HUDEP-2 (cell line): ENCODE measurements at regions not wholly inside any gene's neighbourhood (a gene's known extent, or its start where the extent isn't known, plus 50 kb on each side); places are given as distances from the start of the nearest gene placed in this dataset.

Experiments used
- DNase-seq, 76 experiments: peaks; one replicate each; lab custom pipeline; 2025; ENCODE audit not compliant: unreplicated experiment in 76 of 76; lab: John Stamatoyannopoulos, UW

DNA sequence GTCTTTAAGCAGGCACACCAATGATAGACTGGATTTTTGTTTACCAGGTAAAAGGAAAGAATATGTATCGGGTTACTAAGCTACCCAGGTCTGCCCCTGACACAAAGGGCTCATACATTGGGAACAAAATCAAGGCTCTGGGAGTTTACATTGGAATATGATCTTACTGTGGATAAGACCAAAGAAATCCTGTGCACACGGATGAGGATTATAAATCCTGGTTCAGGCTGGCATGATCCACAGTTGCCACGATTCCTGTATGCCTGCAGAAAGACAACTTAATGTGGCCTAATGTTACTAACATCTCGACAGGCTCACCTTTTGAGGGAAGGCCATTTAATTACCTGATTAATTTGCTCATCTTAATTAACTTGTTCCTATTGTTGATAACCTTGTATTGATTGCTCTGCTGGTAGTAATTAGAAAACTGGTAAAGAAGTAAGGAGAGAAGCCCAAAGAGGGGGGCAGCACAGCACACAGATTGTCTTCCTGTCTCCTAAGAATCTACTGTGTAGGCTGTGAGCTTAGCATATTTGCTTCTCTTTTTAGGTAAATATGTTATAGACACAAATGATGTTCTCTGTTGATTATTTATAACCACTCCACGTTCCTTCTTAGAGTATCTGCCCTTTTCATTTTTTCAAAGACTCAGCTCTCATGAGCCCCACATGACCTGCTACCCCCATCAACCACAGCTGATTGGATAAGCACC is 51.0 kb upstream of the TOX3 start:
- DNase-seq: no peak

DNA sequence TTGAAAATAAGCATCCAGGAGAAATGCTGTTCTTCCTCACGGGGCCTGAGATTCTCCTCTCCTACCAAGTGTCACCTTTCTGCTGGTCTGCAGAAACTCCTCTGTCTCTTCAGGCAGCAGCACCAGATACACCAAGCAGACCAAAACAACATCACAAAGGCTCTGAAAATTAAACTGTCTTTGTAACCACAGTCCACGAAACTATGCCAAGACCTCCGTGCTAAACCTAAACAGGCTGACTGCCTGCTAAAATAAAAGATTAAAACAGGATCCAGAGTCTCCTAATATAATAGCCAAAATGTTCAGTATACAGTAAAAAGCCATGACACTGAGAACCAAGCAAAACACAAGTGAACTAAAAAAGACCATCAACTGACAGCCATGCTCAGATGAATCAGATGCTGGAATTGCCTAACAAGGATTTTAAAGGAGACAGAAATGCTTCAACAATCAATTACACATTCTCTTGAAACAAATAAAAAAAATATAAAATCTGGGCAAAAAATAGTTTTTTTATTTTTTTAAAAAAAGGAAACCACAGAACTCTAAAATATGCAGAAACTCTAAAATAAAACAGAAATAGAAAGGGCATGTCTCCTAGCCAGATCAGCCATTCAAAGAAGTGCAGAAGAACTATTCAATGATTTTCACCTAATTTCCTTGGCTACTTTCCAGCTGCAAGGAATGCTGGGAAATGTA is 50.3 kb upstream of the TOX3 start:
- no peak for DNase-seq
